ENCODE measurements at regions not wholly inside any gene's neighbourhood (a gene's known extent, or its start where the extent isn't known, plus 50 kb on each side); places are given as distances from the start of the nearest gene placed in this dataset.

DNA sequence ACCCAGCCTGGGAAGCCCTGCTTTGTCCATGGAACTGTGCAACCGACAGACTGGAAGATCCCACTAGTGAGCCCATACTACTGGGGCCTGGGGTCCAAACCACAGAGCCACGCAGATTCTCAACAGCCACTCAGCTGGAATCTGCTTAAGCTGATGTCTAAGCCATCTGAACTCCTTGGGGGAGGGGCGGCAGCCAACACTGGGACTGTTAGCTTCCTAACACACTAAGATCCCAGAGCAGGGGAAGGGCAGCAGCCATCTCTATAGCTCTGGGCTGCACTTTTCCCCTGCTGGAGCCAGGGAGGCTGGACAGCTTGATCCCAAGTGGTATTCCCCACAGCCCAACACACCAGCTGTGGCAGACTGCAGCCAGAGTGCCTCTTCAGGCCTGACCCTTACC lies 118.3 kb downstream of the RPRM start:
- TF ChIP-seq, protein P1, sequence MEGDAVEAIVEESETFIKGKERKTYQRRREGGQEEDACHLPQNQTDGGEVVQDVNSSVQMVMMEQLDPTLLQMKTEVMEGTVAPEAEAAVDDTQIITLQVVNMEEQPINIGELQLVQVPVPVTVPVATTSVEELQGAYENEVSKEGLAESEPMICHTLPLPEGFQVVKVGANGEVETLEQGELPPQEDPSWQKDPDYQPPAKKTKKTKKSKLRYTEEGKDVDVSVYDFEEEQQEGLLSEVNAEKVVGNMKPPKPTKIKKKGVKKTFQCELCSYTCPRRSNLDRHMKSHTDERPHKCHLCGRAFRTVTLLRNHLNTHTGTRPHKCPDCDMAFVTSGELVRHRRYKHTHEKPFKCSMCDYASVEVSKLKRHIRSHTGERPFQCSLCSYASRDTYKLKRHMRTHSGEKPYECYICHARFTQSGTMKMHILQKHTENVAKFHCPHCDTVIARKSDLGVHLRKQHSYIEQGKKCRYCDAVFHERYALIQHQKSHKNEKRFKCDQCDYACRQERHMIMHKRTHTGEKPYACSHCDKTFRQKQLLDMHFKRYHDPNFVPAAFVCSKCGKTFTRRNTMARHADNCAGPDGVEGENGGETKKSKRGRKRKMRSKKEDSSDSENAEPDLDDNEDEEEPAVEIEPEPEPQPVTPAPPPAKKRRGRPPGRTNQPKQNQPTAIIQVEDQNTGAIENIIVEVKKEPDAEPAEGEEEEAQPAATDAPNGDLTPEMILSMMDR (IDR thresholded peaks at IDR 0.05): no peak
- TF ChIP-seq POLR2A (IDR thresholded peaks at IDR 0.05): no peak
- TF ChIP-seq POLR2AphosphoS5 (IDR thresholded peaks at IDR 0.05): no peak
